ENCODE measurements at regions not wholly inside any gene's neighbourhood (a gene's known extent, or its start where the extent isn't known, plus 50 kb on each side); places are given as distances from the start of the nearest gene placed in this dataset.
A peak's percentile ranks its signal among the peaks of the same experiment; 100 is the strongest.

GRCh38 chr12:22740656-22741355, 115.8 kb downstream of the ETNK1 start:
- Histone ChIP-seq H3K4me1 (ENCODE audit: insufficient read depth, low read length) (no peaks in the 10 kb centered on the region), H3K36me3 (ENCODE audit: insufficient read depth, low read length) (no peaks in the 10 kb centered on the region), H3K27me3 (ENCODE audit: insufficient read depth, low read length) (no peaks in the 10 kb centered on the region), H2AFZ (ENCODE audit: low read depth, low read length) (no peak overlapping the region), H3K4me3 (ENCODE audit: low read length) (no peak overlapping the region), H3K9me3 (ENCODE audit: low read length) (no peaks in the 10 kb centered on the region)

- H3K4me3 ChIP-seq (ENCODE audit: low read length) = no peak overlapping the region
- H3K36me3 ChIP-seq (ENCODE audit: insufficient read depth, low read length) = no peaks in the 10 kb centered on the region
- H3K27me3 ChIP-seq (ENCODE audit: insufficient read depth, low read length) = no peaks in the 10 kb centered on the region
- no peaks in the 10 kb centered on the region for H3K9me3 ChIP-seq (ENCODE audit: low read length)
- no peaks in the 10 kb centered on the region for H3K4me1 ChIP-seq (ENCODE audit: insufficient read depth, low read length)
- peak overlapping the region; percentile 10 for H2AFZ ChIP-seq (ENCODE audit: low read depth, low read length)
Measured at GRCh38 chr12:22743700-22744099, 118.7 kb downstream of the ETNK1 start.

- Histone ChIP-seq H3K4me1 (ENCODE audit: insufficient read depth, low read length) (no peaks in the 10 kb centered on the region), H3K4me3 (ENCODE audit: low read length) (no peak overlapping the region), H3K36me3 (ENCODE audit: insufficient read depth, low read length) (no peaks in the 10 kb centered on the region), H2AFZ (ENCODE audit: low read depth, low read length) (peak overlapping the region; percentile 10), H3K27me3 (ENCODE audit: insufficient read depth, low read length) (no peaks in the 10 kb centered on the region), H3K9me3 (ENCODE audit: low read length) (no peaks in the 10 kb centered on the region)
Measured at GRCh38 chr12:22744197-22744596, 119.2 kb downstream of the ETNK1 start.

- Histone ChIP-seq H3K9me3 (ENCODE audit: low read length) (no peaks in the 10 kb centered on the region), H3K36me3 (ENCODE audit: insufficient read depth, low read length) (no peaks in the 10 kb centered on the region), H2AFZ (ENCODE audit: low read depth, low read length) (no peak overlapping the region), H3K27me3 (ENCODE audit: insufficient read depth, low read length) (no peaks in the 10 kb centered on the region), H3K4me3 (ENCODE audit: low read length) (no peak overlapping the region), H3K4me1 (ENCODE audit: insufficient read depth, low read length) (no peaks in the 10 kb centered on the region)
Measured at GRCh38 chr12:22746720-22747119, 121.7 kb downstream of the ETNK1 start.

GRCh38 chr12:22755629-22756028, 130.7 kb downstream of the ETNK1 start:
- Histone ChIP-seq H3K27me3 (ENCODE audit: insufficient read depth, low read length) (no peaks in the 10 kb centered on the region), H3K36me3 (ENCODE audit: insufficient read depth, low read length) (no peaks in the 10 kb centered on the region), H3K4me1 (ENCODE audit: insufficient read depth, low read length) (no peaks in the 10 kb centered on the region), H3K9me3 (ENCODE audit: low read length) (no peaks in the 10 kb centered on the region), H3K4me3 (ENCODE audit: low read length) (no peak overlapping the region), H2AFZ (ENCODE audit: low read depth, low read length) (no peak overlapping the region)

- no peak overlapping the region for H3K4me3 ChIP-seq (ENCODE audit: low read length)
- peaks cover 4% of the 10 kb centered on the region for H3K27me3 ChIP-seq (ENCODE audit: insufficient read depth, low read length)
- H3K36me3 ChIP-seq (ENCODE audit: insufficient read depth, low read length) = no peaks in the 10 kb centered on the region
- H3K4me1 ChIP-seq (ENCODE audit: insufficient read depth, low read length) = no peaks in the 10 kb centered on the region
- no peak overlapping the region for H2AFZ ChIP-seq (ENCODE audit: low read depth, low read length)
- H3K9me3 ChIP-seq (ENCODE audit: low read length) = no peaks in the 10 kb centered on the region
Measured at GRCh38 chr12:22759769-22760674, 135.1 kb downstream of the ETNK1 start.

- H3K4me1 ChIP-seq (ENCODE audit: insufficient read depth, low read length) = peaks cover 9% of the 10 kb centered on the region
- H2AFZ ChIP-seq (ENCODE audit: low read depth, low read length) = no peak overlapping the region
- peaks cover 4% of the 10 kb centered on the region for H3K27me3 ChIP-seq (ENCODE audit: insufficient read depth, low read length)
- no peaks in the 10 kb centered on the region for H3K36me3 ChIP-seq (ENCODE audit: insufficient read depth, low read length)
- no peaks in the 10 kb centered on the region for H3K9me3 ChIP-seq (ENCODE audit: low read length)
- H3K4me3 ChIP-seq (ENCODE audit: low read length) = peak overlapping the region; percentile 5
Measured at GRCh38 chr12:22765421-22766130, 140.6 kb downstream of the ETNK1 start.

- Histone ChIP-seq H3K4me1 (ENCODE audit: insufficient read depth, low read length) (peaks cover 9% of the 10 kb centered on the region), H3K27me3 (ENCODE audit: insufficient read depth, low read length) (no peaks in the 10 kb centered on the region), H3K36me3 (ENCODE audit: insufficient read depth, low read length) (no peaks in the 10 kb centered on the region), H3K4me3 (ENCODE audit: low read length) (no peak overlapping the region), H2AFZ (ENCODE audit: low read depth, low read length) (no peak overlapping the region), H3K9me3 (ENCODE audit: low read length) (no peaks in the 10 kb centered on the region)
Measured at GRCh38 chr12:22766911-22767420, 142.0 kb downstream of the ETNK1 start.

- Histone ChIP-seq H3K4me1 (ENCODE audit: insufficient read depth, low read length) (no peaks in the 10 kb centered on the region), H3K36me3 (ENCODE audit: insufficient read depth, low read length) (no peaks in the 10 kb centered on the region), H2AFZ (ENCODE audit: low read depth, low read length) (no peak overlapping the region), H3K4me3 (ENCODE audit: low read length) (no peak overlapping the region), H3K27me3 (ENCODE audit: insufficient read depth, low read length) (no peaks in the 10 kb centered on the region), H3K9me3 (ENCODE audit: low read length) (peaks cover 9% of the 10 kb centered on the region)
Measured at GRCh38 chr12:22781339-22781738, 156.4 kb downstream of the ETNK1 start.

GRCh38 chr12:22787557-22787956, 162.6 kb downstream of the ETNK1 start:
- H3K4me1 ChIP-seq (ENCODE audit: insufficient read depth, low read length) = peaks cover 5% of the 10 kb centered on the region
- H3K9me3 ChIP-seq (ENCODE audit: low read length) = peaks cover 5% of the 10 kb centered on the region
- H3K36me3 ChIP-seq (ENCODE audit: insufficient read depth, low read length) = no peaks in the 10 kb centered on the region
- peak overlapping the region; percentile 35 for H3K4me3 ChIP-seq (ENCODE audit: low read length)
- no peaks in the 10 kb centered on the region for H3K27me3 ChIP-seq (ENCODE audit: insufficient read depth, low read length)
- peak overlapping the region; percentile 62 for H2AFZ ChIP-seq (ENCODE audit: low read depth, low read length)

- peaks cover 3% of the 10 kb centered on the region for H3K9me3 ChIP-seq (ENCODE audit: low read length)
- H3K4me1 ChIP-seq (ENCODE audit: insufficient read depth, low read length) = peaks cover 5% of the 10 kb centered on the region
- no peak overlapping the region for H3K4me3 ChIP-seq (ENCODE audit: low read length)
- H3K27me3 ChIP-seq (ENCODE audit: insufficient read depth, low read length) = no peaks in the 10 kb centered on the region
- H2AFZ ChIP-seq (ENCODE audit: low read depth, low read length) = no peak overlapping the region
- H3K36me3 ChIP-seq (ENCODE audit: insufficient read depth, low read length) = no peaks in the 10 kb centered on the region
Measured at GRCh38 chr12:22788913-22789312, 163.9 kb downstream of the ETNK1 start.

GRCh38 chr12:22792138-22792537, 167.2 kb downstream of the ETNK1 start:
- no peaks in the 10 kb centered on the region for H3K9me3 ChIP-seq (ENCODE audit: low read length)
- no peak overlapping the region for H2AFZ ChIP-seq (ENCODE audit: low read depth, low read length)
- H3K4me3 ChIP-seq (ENCODE audit: low read length) = no peak overlapping the region
- peaks cover 5% of the 10 kb centered on the region for H3K4me1 ChIP-seq (ENCODE audit: insufficient read depth, low read length)
- H3K36me3 ChIP-seq (ENCODE audit: insufficient read depth, low read length) = no peaks in the 10 kb centered on the region
- H3K27me3 ChIP-seq (ENCODE audit: insufficient read depth, low read length) = no peaks in the 10 kb centered on the region

GRCh38 chr12:22794017-22794416, 169.0 kb downstream of the ETNK1 start:
- peaks cover 1% of the 10 kb centered on the region for H3K4me1 ChIP-seq (ENCODE audit: insufficient read depth, low read length)
- no peaks in the 10 kb centered on the region for H3K36me3 ChIP-seq (ENCODE audit: insufficient read depth, low read length)
- H3K27me3 ChIP-seq (ENCODE audit: insufficient read depth, low read length) = no peaks in the 10 kb centered on the region
- no peak overlapping the region for H2AFZ ChIP-seq (ENCODE audit: low read depth, low read length)
- no peak overlapping the region for H3K4me3 ChIP-seq (ENCODE audit: low read length)
- no peaks in the 10 kb centered on the region for H3K9me3 ChIP-seq (ENCODE audit: low read length)
